ENCODE measurements at regions not wholly inside any gene's neighbourhood (a gene's known extent, or its start where the extent isn't known, plus 50 kb on each side); places are given as distances from the start of the nearest gene placed in this dataset.

DNA sequence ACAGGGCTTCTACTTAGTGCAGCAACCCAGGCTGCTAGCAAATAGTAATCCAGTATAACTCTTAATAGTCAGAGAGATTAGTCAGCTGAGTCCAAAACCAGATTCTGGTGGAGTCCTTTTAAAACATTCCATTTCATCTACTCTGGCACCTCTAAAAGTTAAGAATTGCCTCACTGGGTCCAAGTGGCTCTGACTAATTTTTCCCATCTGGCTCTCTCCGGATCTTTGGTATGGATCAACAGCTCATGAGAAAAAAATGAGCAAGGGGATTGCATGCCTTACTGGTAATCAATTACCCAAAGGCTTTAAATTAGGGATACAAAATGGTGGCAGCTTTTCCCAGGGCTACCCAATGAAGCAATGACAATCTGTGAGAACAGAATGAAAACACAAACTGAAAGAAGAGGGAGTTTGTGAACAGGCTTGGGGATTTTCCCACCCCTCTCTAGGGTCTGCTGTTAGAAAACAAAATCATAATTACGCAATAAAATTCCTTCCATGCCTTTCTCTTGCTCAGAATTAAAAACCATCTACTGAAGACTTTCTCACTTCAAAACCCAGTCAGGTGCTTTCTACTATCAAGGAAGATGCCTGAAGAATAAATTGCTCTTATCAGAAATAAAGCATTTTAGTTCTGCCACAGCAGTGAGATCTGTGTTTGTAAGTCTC lies 84.6 kb upstream of the PMFBP1 start:
- Histone ChIP-seq H3K9me2 (replicated peaks; ENCODE audit: insufficient read depth, low read length) (no peaks in the 10 kb centered on the region), H3K4me3 (ENCODE audit: insufficient read depth, low read length, poor library complexity, severe bottlenecking) (no peak overlapping the region), H3K27me3 (ENCODE audit: low read length) (no peaks in the 10 kb centered on the region), H3K9me3 (ENCODE audit: insufficient read depth, low read length) (no peaks in the 10 kb centered on the region), H3K79me2 (ENCODE audit: insufficient read depth, low read length) (no peaks in the 10 kb centered on the region), H2AFZ (ENCODE audit: low read depth, low read length, severe bottlenecking) (no peak overlapping the region), H3K4me2 (ENCODE audit: low read depth, low read length, poor library complexity, severe bottlenecking) (no peak overlapping the region), H4K20me1 (ENCODE audit: low read depth, low read length) (no peaks in the 10 kb centered on the region), H3K36me3 (ENCODE audit: low read length) (no peaks in the 10 kb centered on the region), H3F3A (ENCODE audit: insufficient read depth) (no peaks in the 10 kb centered on the region), H3K27ac (ENCODE audit: low read depth, low read length) (no peak overlapping the region), H3K9ac (ENCODE audit: low read length) (no peak overlapping the region)
- TF ChIP-seq CTCF (IDR thresholded peaks at IDR 0.05; ENCODE audit: insufficient read depth, low read length, poor library complexity, severe bottlenecking) = no peak

DNA sequence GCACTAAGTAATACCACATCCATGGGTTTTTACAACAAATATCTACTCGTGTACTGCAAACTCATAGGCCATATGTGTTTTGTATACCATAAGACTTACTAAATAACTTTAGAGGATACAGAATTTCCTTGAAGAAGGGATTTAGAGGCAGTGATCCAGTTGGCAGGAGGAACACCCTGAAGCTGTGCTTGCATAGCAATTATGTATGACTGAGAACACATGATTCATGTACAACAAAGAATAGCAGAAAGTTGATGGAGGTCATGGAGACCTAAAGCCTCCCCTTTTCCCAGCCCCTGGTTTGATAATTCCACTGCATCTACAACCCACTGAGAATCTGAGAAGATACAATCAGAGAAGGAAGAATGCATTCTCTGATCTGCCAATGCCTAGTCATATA lies 83.8 kb upstream of the PMFBP1 start:
- Histone ChIP-seq H3K36me3 (ENCODE audit: low read length) (no peaks in the 10 kb centered on the region), H3K27ac (ENCODE audit: low read depth, low read length) (no peak overlapping the region), H3K27me3 (ENCODE audit: low read length) (no peaks in the 10 kb centered on the region), H3K4me2 (ENCODE audit: low read depth, low read length, poor library complexity, severe bottlenecking) (no peak overlapping the region), H3F3A (ENCODE audit: insufficient read depth) (no peaks in the 10 kb centered on the region), H2AFZ (ENCODE audit: low read depth, low read length, severe bottlenecking) (no peak overlapping the region), H3K9me2 (replicated peaks; ENCODE audit: insufficient read depth, low read length) (no peaks in the 10 kb centered on the region), H4K20me1 (ENCODE audit: low read depth, low read length) (no peaks in the 10 kb centered on the region), H3K4me3 (ENCODE audit: insufficient read depth, low read length, poor library complexity, severe bottlenecking) (no peak overlapping the region), H3K79me2 (ENCODE audit: insufficient read depth, low read length) (no peaks in the 10 kb centered on the region), H3K9me3 (ENCODE audit: insufficient read depth, low read length) (no peaks in the 10 kb centered on the region), H3K9ac (ENCODE audit: low read length) (no peak overlapping the region)
- TF ChIP-seq CTCF (IDR thresholded peaks at IDR 0.05; ENCODE audit: insufficient read depth, low read length, poor library complexity, severe bottlenecking) = no peak
- TF ChIP-seq EZH2phosphoT487 (conservative IDR thresholded peaks at IDR 0.05; ENCODE audit: low read length) = no peak

DNA sequence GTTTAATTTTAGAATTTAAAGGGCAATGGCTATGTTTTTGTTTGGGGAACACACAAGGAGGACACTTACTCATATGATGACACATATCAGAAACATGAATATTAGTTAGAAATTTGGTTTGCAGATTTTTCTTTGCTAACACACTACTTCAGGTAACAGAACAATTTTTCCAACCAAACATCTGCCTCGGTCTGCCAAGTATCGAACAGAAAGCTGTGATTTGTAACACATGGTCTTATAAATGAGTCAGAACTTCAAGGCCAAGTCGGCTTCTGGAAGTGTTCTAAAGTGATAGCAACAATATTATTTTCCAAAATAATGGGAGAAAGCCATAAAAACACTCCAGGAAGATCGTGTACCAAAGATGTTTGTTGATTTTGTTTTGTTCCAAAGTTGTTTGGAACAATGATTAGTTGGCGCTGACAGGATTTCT lies 75.9 kb upstream of the PMFBP1 start:
- Histone ChIP-seq H3K9me3 (ENCODE audit: insufficient read depth, low read length) (no peaks in the 10 kb centered on the region), H2AFZ (ENCODE audit: low read depth, low read length, severe bottlenecking) (no peak overlapping the region), H3K9ac (ENCODE audit: low read length) (no peak overlapping the region), H4K20me1 (ENCODE audit: low read depth, low read length) (no peaks in the 10 kb centered on the region), H3K4me2 (ENCODE audit: low read depth, low read length, poor library complexity, severe bottlenecking) (no peak overlapping the region), H3K79me2 (ENCODE audit: insufficient read depth, low read length) (no peaks in the 10 kb centered on the region), H3K27me3 (ENCODE audit: low read length) (no peaks in the 10 kb centered on the region), H3K36me3 (ENCODE audit: low read length) (no peaks in the 10 kb centered on the region), H3K9me2 (replicated peaks; ENCODE audit: insufficient read depth, low read length) (no peaks in the 10 kb centered on the region), H3K27ac (ENCODE audit: low read depth, low read length) (no peak overlapping the region), H3F3A (ENCODE audit: insufficient read depth) (no peaks in the 10 kb centered on the region), H3K4me3 (ENCODE audit: insufficient read depth, low read length, poor library complexity, severe bottlenecking) (no peak overlapping the region)
- TF ChIP-seq EZH2phosphoT487 (conservative IDR thresholded peaks at IDR 0.05; ENCODE audit: low read length) = no peak

GRCh38 chr16:72246423-72246822 lies 74.5 kb upstream of the PMFBP1 start:
- no peak overlapping the region for H3K4me2 ChIP-seq (ENCODE audit: low read depth, low read length, poor library complexity, severe bottlenecking)
- H2AFZ ChIP-seq (ENCODE audit: low read depth, low read length, severe bottlenecking) = no peak overlapping the region
- no peaks in the 10 kb centered on the region for H3F3A ChIP-seq (ENCODE audit: insufficient read depth)
- TF ChIP-seq EZH2phosphoT487 (conservative IDR thresholded peaks at IDR 0.05; ENCODE audit: low read length) (no peak), CTCF (IDR thresholded peaks at IDR 0.05; ENCODE audit: insufficient read depth, low read length, poor library complexity, severe bottlenecking) (no peak)
- H3K27ac ChIP-seq (ENCODE audit: low read depth, low read length) = no peak overlapping the region
- no peaks in the 10 kb centered on the region for H3K79me2 ChIP-seq (ENCODE audit: insufficient read depth, low read length)
- no peaks in the 10 kb centered on the region for H3K9me2 ChIP-seq (replicated peaks; ENCODE audit: insufficient read depth, low read length)
- H4K20me1 ChIP-seq (ENCODE audit: low read depth, low read length) = no peaks in the 10 kb centered on the region
- H3K9ac ChIP-seq (ENCODE audit: low read length) = no peak overlapping the region
- H3K9me3 ChIP-seq (ENCODE audit: insufficient read depth, low read length) = no peaks in the 10 kb centered on the region
- H3K4me3 ChIP-seq (ENCODE audit: insufficient read depth, low read length, poor library complexity, severe bottlenecking) = no peak overlapping the region
- H3K36me3 ChIP-seq (ENCODE audit: low read length) = no peaks in the 10 kb centered on the region
- H3K27me3 ChIP-seq (ENCODE audit: low read length) = no peaks in the 10 kb centered on the region
